ENCODE measurements at regions not wholly inside any gene's neighbourhood (a gene's known extent, or its start where the extent isn't known, plus 50 kb on each side); places are given as distances from the start of the nearest gene placed in this dataset.

DNA sequence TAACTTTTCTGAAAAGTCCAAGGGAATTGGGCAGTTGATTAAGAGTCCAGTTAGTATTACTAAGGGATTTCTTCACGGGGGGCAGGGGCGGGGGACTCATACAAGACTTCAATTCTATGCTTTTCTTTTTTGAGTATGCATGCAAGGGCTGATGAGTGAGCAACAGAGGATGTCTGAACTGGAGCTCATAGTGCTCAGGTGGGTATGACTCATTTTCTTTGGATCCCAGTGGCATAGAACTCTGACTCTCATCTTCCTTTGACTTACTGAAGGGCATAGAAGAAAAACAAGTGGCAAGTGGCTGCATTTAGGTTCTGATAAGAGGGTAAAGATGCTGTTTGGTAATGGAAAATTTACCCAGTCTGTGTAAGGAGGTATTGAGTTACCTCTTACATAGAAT, 749.2 kb downstream of the NOVA1 start:
- no TSS peak for BruUV-seq (replicated peaks)

DNA sequence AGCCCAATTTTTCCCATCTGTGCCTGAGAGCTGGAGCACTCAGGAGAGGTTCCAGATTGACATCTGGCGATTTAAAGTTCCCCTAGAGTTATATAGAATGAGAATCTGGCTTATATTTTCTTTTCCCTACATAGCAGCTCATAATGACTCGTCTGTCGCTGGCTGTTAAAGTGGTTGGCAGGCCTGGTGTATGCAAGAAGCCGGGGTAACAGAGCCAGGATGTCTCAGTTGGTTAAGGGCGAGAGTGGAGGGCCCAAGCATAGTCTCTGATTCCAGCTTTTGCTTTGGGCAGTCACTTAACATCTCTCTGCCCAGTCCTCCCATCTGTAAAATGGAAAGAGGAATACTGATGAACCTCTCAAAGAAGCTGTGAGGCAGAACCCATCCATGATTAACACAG, 751.6 kb downstream of the NOVA1 start:
- Histone ChIP-seq H3K79me2 (ENCODE audit: control insufficient read depth, insufficient read depth, low read length) (no peaks in the 10 kb centered on the region), H3K36me3 (ENCODE audit: control insufficient read depth in 2 of 2, extremely low read depth in 1 of 2, insufficient read depth in 2 of 2, low read length in 2 of 2) (no peaks in the 10 kb centered on the region), H3K4me2 (ENCODE audit: insufficient read depth, low read length) (no peak overlapping the region), H3K4me1 (ENCODE audit: control insufficient read depth, extremely low read depth, insufficient read depth, low read length) (no peaks in the 10 kb centered on the region), H3K9ac (replicated peaks; ENCODE audit: extremely low read depth, insufficient read depth, low read length) (no peak overlapping the region), H2AFZ (ENCODE audit: low read depth, low read length) (no peak overlapping the region), H3K27ac (ENCODE audit: insufficient read depth, low read depth, low read length) (no peak overlapping the region), H4K20me1 (replicated peaks; ENCODE audit: control insufficient read depth, extremely low read depth, insufficient read depth, low read length) (no peaks in the 10 kb centered on the region), H3K4me3 (replicated peaks in 1 of 3; ENCODE audit: insufficient read depth in 1 of 3, low read depth in 1 of 3, low read length in 3 of 3) (no peak overlapping the region), H3K27me3 (ENCODE audit: control insufficient read depth in 2 of 2, insufficient read depth in 2 of 2, low read length in 2 of 2) (peaks cover 0 to 3% of the 10 kb centered on the region in 2 experiments), H3K9me3 (replicated peaks; ENCODE audit: control insufficient read depth, insufficient read depth, low read length) (no peaks in the 10 kb centered on the region), H3K9me1 (replicated peaks; ENCODE audit: control insufficient read depth, extremely low read depth, insufficient read depth, low read length) (no peaks in the 10 kb centered on the region)
- ChIA-PET POLR2A (no interaction called here), CTCF (no interaction called here)
- dilution Hi-C loops (cut with MboI; ENCODE audit: extremely low pct_ligation_motif_present, low sequenced_read_pairs), result no loop called here
- intact Hi-C loops (cut with micrococcal nuclease), result no loop called here
- no TSS peak for BruUV-seq (replicated peaks)
- TF ChIP-seq EZH2 (IDR thresholded peaks at IDR 0.05; ENCODE audit: borderline replicate concordance, low read depth, low read length, severe bottlenecking) (no peak), POLR2A (IDR thresholded peaks at IDR 0.05; ENCODE audit: low read depth, low read length) (no peak), MYC (IDR thresholded peaks at IDR 0.05; ENCODE audit: low read depth, low read length) (no peak), GATA2 (IDR thresholded peaks at IDR 0.05; ENCODE audit: insufficient read depth, insufficient read length, low read depth, low read length) (no peak), JUN (IDR thresholded peaks at IDR 0.05; ENCODE audit: borderline replicate concordance, insufficient read depth, insufficient read length, low read depth) (no peak), POLR2AphosphoS5 (IDR thresholded peaks at IDR 0.05; ENCODE audit: insufficient read depth, low read depth, low read length) (no peak), FOS (IDR thresholded peaks at IDR 0.05; ENCODE audit: borderline replicate concordance, insufficient read depth, low read length) (no peak)
- TF ChIP-seq, protein P1, sequence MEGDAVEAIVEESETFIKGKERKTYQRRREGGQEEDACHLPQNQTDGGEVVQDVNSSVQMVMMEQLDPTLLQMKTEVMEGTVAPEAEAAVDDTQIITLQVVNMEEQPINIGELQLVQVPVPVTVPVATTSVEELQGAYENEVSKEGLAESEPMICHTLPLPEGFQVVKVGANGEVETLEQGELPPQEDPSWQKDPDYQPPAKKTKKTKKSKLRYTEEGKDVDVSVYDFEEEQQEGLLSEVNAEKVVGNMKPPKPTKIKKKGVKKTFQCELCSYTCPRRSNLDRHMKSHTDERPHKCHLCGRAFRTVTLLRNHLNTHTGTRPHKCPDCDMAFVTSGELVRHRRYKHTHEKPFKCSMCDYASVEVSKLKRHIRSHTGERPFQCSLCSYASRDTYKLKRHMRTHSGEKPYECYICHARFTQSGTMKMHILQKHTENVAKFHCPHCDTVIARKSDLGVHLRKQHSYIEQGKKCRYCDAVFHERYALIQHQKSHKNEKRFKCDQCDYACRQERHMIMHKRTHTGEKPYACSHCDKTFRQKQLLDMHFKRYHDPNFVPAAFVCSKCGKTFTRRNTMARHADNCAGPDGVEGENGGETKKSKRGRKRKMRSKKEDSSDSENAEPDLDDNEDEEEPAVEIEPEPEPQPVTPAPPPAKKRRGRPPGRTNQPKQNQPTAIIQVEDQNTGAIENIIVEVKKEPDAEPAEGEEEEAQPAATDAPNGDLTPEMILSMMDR (IDR thresholded peaks at IDR 0.05; ENCODE audit: extremely low read depth in 1 of 2, insufficient read depth in 1 of 2, low read depth in 1 of 2, low read length in 2 of 2), result no peak
- TF ChIP-seq, protein P2, sequence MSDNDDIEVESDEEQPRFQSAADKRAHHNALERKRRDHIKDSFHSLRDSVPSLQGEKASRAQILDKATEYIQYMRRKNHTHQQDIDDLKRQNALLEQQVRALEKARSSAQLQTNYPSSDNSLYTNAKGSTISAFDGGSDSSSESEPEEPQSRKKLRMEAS (IDR thresholded peaks at IDR 0.05; ENCODE audit: insufficient read depth, insufficient read length), result no peak
- no peak for FAIRE-seq
- no peak for DNase-seq (ENCODE audit: low read depth, low spot score)

More for the DNA sequence above, 749.2 kb downstream of the NOVA1 start:
- Histone ChIP-seq H3K36me3 (ENCODE audit: control insufficient read depth in 2 of 2, extremely low read depth in 1 of 2, insufficient read depth in 2 of 2, low read length in 2 of 2) (no peaks in the 10 kb centered on the region), H3K4me3 (replicated peaks in 1 of 3; ENCODE audit: insufficient read depth in 1 of 3, low read depth in 1 of 3, low read length in 3 of 3) (no peak overlapping the region), H3K27me3 (ENCODE audit: control insufficient read depth in 2 of 2, insufficient read depth in 2 of 2, low read length in 2 of 2) (peaks cover 0 to 3% of the 10 kb centered on the region in 2 experiments), H3K4me2 (ENCODE audit: insufficient read depth, low read length) (no peak overlapping the region), H3K9me3 (replicated peaks; ENCODE audit: control insufficient read depth, insufficient read depth, low read length) (no peaks in the 10 kb centered on the region), H3K79me2 (ENCODE audit: control insufficient read depth, insufficient read depth, low read length) (no peaks in the 10 kb centered on the region), H4K20me1 (replicated peaks; ENCODE audit: control insufficient read depth, extremely low read depth, insufficient read depth, low read length) (no peaks in the 10 kb centered on the region), H2AFZ (ENCODE audit: low read depth, low read length) (no peak overlapping the region), H3K4me1 (ENCODE audit: control insufficient read depth, extremely low read depth, insufficient read depth, low read length) (no peaks in the 10 kb centered on the region), H3K9ac (replicated peaks; ENCODE audit: extremely low read depth, insufficient read depth, low read length) (no peak overlapping the region), H3K27ac (ENCODE audit: insufficient read depth, low read depth, low read length) (no peak overlapping the region), H3K9me1 (replicated peaks; ENCODE audit: control insufficient read depth, extremely low read depth, insufficient read depth, low read length) (no peaks in the 10 kb centered on the region)
- CTCF ChIA-PET, result no interaction called here
- DNase-seq (ENCODE audit: low read depth, low spot score) (no peak), FAIRE-seq (no peak)
- intact Hi-C loops (cut with micrococcal nuclease) (no loop called here), dilution Hi-C loops (cut with MboI; ENCODE audit: extremely low pct_ligation_motif_present, low sequenced_read_pairs) (no loop called here)
- TF ChIP-seq, protein P1 (IDR thresholded peaks at IDR 0.05; ENCODE audit: extremely low read depth in 1 of 2, insufficient read depth in 1 of 2, low read depth in 1 of 2, low read length in 2 of 2), result no peak
- peak; percentile 15 for TF ChIP-seq FOS (IDR thresholded peaks at IDR 0.05; ENCODE audit: borderline replicate concordance, insufficient read depth, low read length)
- POLR2A ChIA-PET, result no interaction called here
